IMR-90 (cell line): ENCODE measurements at regions not wholly inside any gene's neighbourhood (a gene's known extent, or its start where the extent isn't known, plus 50 kb on each side); places are given as distances from the start of the nearest gene placed in this dataset.

Source experiments
- ATAC-seq: fragments of 200-7000 bp; cut with Tn5 transposase; 2 replicates; pipeline ENCODE4 v1.9.1; 2020; ENCODE audit warnings: low read depth, mild to moderate bottlenecking, moderate library complexity
- BruUV-seq: library from RNA; stranded (reverse); fragments of 400-500 nt; replicated peaks from 2 replicates; lab custom pipeline; 2021; lab: Mats Ljungman, UMichigan
- CTCF ChIA-PET: fragments of 300-600 bp; formaldehyde crosslinking; extraction: SDS; loops from one replicate; lab custom pipeline; 2021; ENCODE audit warnings: antibody characterized with exemption; lab: Yijun Ruan, JAX
- POLR2A ChIA-PET: fragments of 300-600 bp; sonication (Branson Sonifier 250); formaldehyde crosslinking; loops from one replicate; lab custom pipeline; 2022; ENCODE audit warnings: antibody characterized with exemption; ENCODE audit not compliant: unreplicated experiment; lab: Charles Lee
- DNase-seq: peaks from one replicate; pipeline ENCODE4 v3.0.0; 2013
- H2AFZ ChIP-seq: replicated peaks from 2 replicates; pipeline ENCODE3; 2013; ENCODE audit warnings: low read length, mild to moderate bottlenecking; ENCODE audit not compliant: poor library complexity
- H2AK5ac ChIP-seq: 2 replicates; pipeline ENCODE4 v1.6.1; 2013; ENCODE audit warnings: low read depth, low read length, inconsistent platforms
- H2AK9ac ChIP-seq: replicated peaks from 2 replicates; pipeline ENCODE3; 2013; ENCODE audit warnings: mild to moderate bottlenecking, low read depth, low read length, moderate library complexity; ENCODE audit not compliant: poor library complexity
- H2BK120ac ChIP-seq: 2 replicates; pipeline ENCODE4 v1.6.1; 2013; ENCODE audit warnings: low read depth, low read length, inconsistent platforms
- H2BK15ac ChIP-seq: 3 replicates; pipeline ENCODE4 v1.6.1; 2013; ENCODE audit warnings: low read depth, low read length, inconsistent platforms
- H2BK20ac ChIP-seq: 2 replicates; pipeline ENCODE4 v1.6.1; 2013; ENCODE audit warnings: low read depth, mild to moderate bottlenecking, inconsistent platforms, low read length, moderate library complexity
- H2BK5ac ChIP-seq: 2 replicates; pipeline ENCODE4 v1.6.1; 2013; ENCODE audit warnings: mild to moderate bottlenecking, low read depth, low read length, inconsistent platforms; ENCODE audit not compliant: poor library complexity, severe bottlenecking
- H3K14ac ChIP-seq: replicated peaks from 2 replicates; pipeline ENCODE4 v1.6.1; 2013; ENCODE audit warnings: low read depth, low read length, inconsistent platforms
- H3K18ac ChIP-seq: 2 replicates; pipeline ENCODE4 v1.6.1; 2013; ENCODE audit warnings: low read depth, low read length, control low read depth
- H3K23ac ChIP-seq: 2 replicates; pipeline ENCODE4 v1.6.1; 2013; ENCODE audit warnings: low read depth, low read length, inconsistent platforms
- H3K27ac ChIP-seq: 2 replicates; pipeline ENCODE4 v1.5.1; 2013; ENCODE audit warnings: mild to moderate bottlenecking, control low read depth, low read length; ENCODE audit not compliant: insufficient read depth
- H3K27me3 ChIP-seq: 2 replicates; pipeline ENCODE4 v1.6.1; 2013; ENCODE audit warnings: low read length; ENCODE audit not compliant: control insufficient read depth, insufficient read depth
- H3K36me3 ChIP-seq: 2 replicates; pipeline ENCODE4 v1.6.1; 2013; ENCODE audit warnings: low read length, mixed read lengths; ENCODE audit not compliant: control insufficient read depth, insufficient read depth
- H3K4ac ChIP-seq: 2 replicates; pipeline ENCODE4 v1.6.1; 2013; ENCODE audit warnings: low read depth, low read length, inconsistent platforms
- H3K4me1 ChIP-seq: 2 replicates; pipeline ENCODE4 v1.6.1; 2013; ENCODE audit warnings: low read length, mixed read lengths; ENCODE audit not compliant: control insufficient read depth, insufficient read depth
- H3K4me2 ChIP-seq: 2 replicates; pipeline ENCODE4 v1.6.1; 2013; ENCODE audit warnings: low read depth, mild to moderate bottlenecking, control low read depth, low read length, moderate library complexity
- H3K4me3 ChIP-seq: 2 replicates; pipeline ENCODE4 v1.5.1; 2013; ENCODE audit warnings: low read depth, mild to moderate bottlenecking, control low read depth, low read length, moderate library complexity; ENCODE audit not compliant: insufficient read depth
- H3K56ac ChIP-seq: 2 replicates; pipeline ENCODE4 v1.6.1; 2013; ENCODE audit warnings: low read length, inconsistent platforms; ENCODE audit not compliant: insufficient read depth; ENCODE audit errors: extremely low read depth
- H3K79me1 ChIP-seq, 2 experiments: 2 replicates each; pipeline ENCODE4 v1.6.1; 2013; ENCODE audit warnings: low read length in 2 of 2, inconsistent platforms in 1 of 2, low read depth in 1 of 2
- H3K9ac ChIP-seq: 2 replicates; pipeline ENCODE4 v1.6.1; 2013; ENCODE audit warnings: low read depth, low read length, control low read depth
- H3K9me1 ChIP-seq: 2 replicates; pipeline ENCODE4 v1.6.1; 2013; ENCODE audit warnings: low read length, inconsistent platforms; ENCODE audit not compliant: insufficient read depth
- H3K9me3 ChIP-seq: 2 replicates; pipeline ENCODE4 v1.6.1; 2013; ENCODE audit warnings: low read length; ENCODE audit not compliant: control insufficient read depth, insufficient read depth
- H4K20me1 ChIP-seq: 2 replicates; pipeline ENCODE4 v1.6.1; 2013; ENCODE audit warnings: low read length, inconsistent platforms; ENCODE audit not compliant: insufficient read depth
- H4K5ac ChIP-seq: 2 replicates; pipeline ENCODE4 v1.6.1; 2013; ENCODE audit warnings: mild to moderate bottlenecking, low read depth, low read length, control low read depth
- H4K8ac ChIP-seq, 2 experiments: 2 replicates each; pipeline ENCODE4 v1.6.1; 2013; ENCODE audit warnings: low read depth in 2 of 2, low read length in 2 of 2, control low read depth in 1 of 2, inconsistent platforms in 1 of 2
- H4K91ac ChIP-seq: 2 replicates; pipeline ENCODE4 v1.6.1; 2013; ENCODE audit warnings: low read depth, low read length, inconsistent platforms; ENCODE audit not compliant: insufficient read depth
- CTCF ChIP-seq: conservative IDR thresholded peaks from 2 replicates; pipeline ENCODE4 v1.5.1; 2012; ENCODE audit warnings: mild to moderate bottlenecking, low read depth, low read length, improper control_type of control experiment
- MAZ ChIP-seq: IDR thresholded peaks from 2 replicates; pipeline ENCODE4 v1.6.1; 2012; ENCODE audit warnings: low read depth, mild to moderate bottlenecking, low read length, improper control_type of control experiment, moderate library complexity, borderline replicate concordance
- MXI1 ChIP-seq: IDR thresholded peaks from 2 replicates; pipeline ENCODE4 v1.6.1; 2012; ENCODE audit warnings: low read depth, mild to moderate bottlenecking, low read length, moderate library complexity, borderline replicate concordance
- POLR2A ChIP-seq: IDR thresholded peaks from 2 replicates; pipeline ENCODE4 v1.6.1; 2012; ENCODE audit warnings: mild to moderate bottlenecking, low read depth, low read length
- RAD21 ChIP-seq: IDR thresholded peaks from 2 replicates; pipeline ENCODE4 v1.6.1; 2012; ENCODE audit warnings: low read length, improper control_type of control experiment
- USF2 ChIP-seq: fragments of 150-350 bp; IDR thresholded peaks from 2 replicates; pipeline ENCODE4 v1.6.1; 2017; ENCODE audit warnings: mild to moderate bottlenecking, antibody characterized with exemption, low read length, low read depth
- WGBS, 2 experiments: methylation state at CpG; one replicate each; pipeline versions ENCODE4 v1.1.5 to v1.1.7; 2013; ENCODE audit warnings: missing lambda C conversion rate in 2 of 2; ENCODE audit not compliant: insufficient read length in 1 of 2; ENCODE audit errors: extremely low coverage in 2 of 2; 5-methylcytosine and 5-hydroxymethylcytosine counted together
- dilution Hi-C: fragments of 300-500 bp; cut with HindIII; formaldehyde crosslinking; loops from one replicate; pipeline ENCODE4 v1.14.3; 2018; ENCODE audit warnings: low sequenced_read_pairs; ENCODE audit not compliant: unreplicated experiment
- in situ Hi-C: fragments of 300-500 bp; cut with MboI; formaldehyde crosslinking; loops from 3 replicates; pipeline ENCODE4 v1.14.3; 2019; ENCODE audit warnings: low sequenced_read_pairs, inconsistent platforms, mixed read lengths
- intact Hi-C: fragments of 100-400 bp; cut with micrococcal nuclease; formaldehyde crosslinking; loops from 2 replicates; pipeline ENCODE4 v1.10.0; 2022

DNA sequence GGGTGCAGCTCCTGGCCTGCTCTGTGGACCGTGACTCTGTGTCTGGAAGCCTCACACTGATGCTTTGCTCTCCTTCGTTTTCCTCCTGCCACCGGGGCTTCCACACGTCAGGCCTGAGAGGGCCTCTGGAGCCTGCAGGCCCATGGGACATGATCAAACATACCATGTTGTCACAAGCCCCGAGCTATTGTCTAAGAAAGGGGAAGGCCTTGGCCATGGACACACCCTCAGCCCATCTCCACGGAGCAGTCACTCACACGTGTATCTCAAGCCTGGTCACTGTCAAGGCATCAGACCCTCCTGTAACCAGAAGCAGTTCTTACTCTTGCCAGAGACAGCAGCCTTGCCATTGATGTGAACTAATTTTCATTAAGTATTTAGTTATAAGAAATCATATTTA is 814.1 kb upstream of the SALL3 start:
- H3K9me1 ChIP-seq, result no peaks in the 10 kb centered on the region
- H3K9me3 ChIP-seq, result peaks cover 17% of the 10 kb centered on the region
- H3K18ac ChIP-seq, result no peak overlapping the region
- H3K36me3 ChIP-seq, result no peaks in the 10 kb centered on the region
- POLR2A ChIA-PET, result no interaction called here
- TF ChIP-seq MXI1 (no peak), RAD21 (no peak), USF2 (no peak), MAZ (no peak), CTCF (no peak), POLR2A (no peak)
- H3K27ac ChIP-seq, result no peak overlapping the region
- no TSS peak for BruUV-seq
- no peak overlapping the region for H3K9ac ChIP-seq
- intact Hi-C loops (no loop called here), in situ Hi-C loops (no loop called here), dilution Hi-C loops (no loop called here)
- no peaks in the 10 kb centered on the region for H3K27me3 ChIP-seq
- no peak overlapping the region for H4K91ac ChIP-seq
- no peaks in the 10 kb centered on the region for H4K20me1 ChIP-seq
- no peak overlapping the region for H3K4me3 ChIP-seq
- no peak overlapping the region for H2AFZ ChIP-seq
- H2BK5ac ChIP-seq, result no peak overlapping the region
- H2AK9ac ChIP-seq, result no peak overlapping the region
- H3K56ac ChIP-seq, result no peak overlapping the region
- no peak overlapping the region for H3K4ac ChIP-seq
- H3K23ac ChIP-seq, result no peak overlapping the region
- WGBS, 2 experiments, result no CpG with 5 or more reads among the region's 7 CpGs
- no peak overlapping the region for H2AK5ac ChIP-seq
- DNase-seq (no peak), ATAC-seq (no peak)
- no peak overlapping the region for H3K14ac ChIP-seq
- H3K4me2 ChIP-seq, result no peak overlapping the region
- no peak overlapping the region for H2BK120ac ChIP-seq
- H3K4me1 ChIP-seq, result no peaks in the 10 kb centered on the region
- no peaks in the 10 kb centered on the region for H3K79me1 ChIP-seq
- no peak overlapping the region for H2BK15ac ChIP-seq
- H4K8ac ChIP-seq, result no peak overlapping the region
- H2BK20ac ChIP-seq, result no peak overlapping the region
- CTCF ChIA-PET, result no interaction called here
- H4K5ac ChIP-seq, result no peak overlapping the region
